Spleen (tissue), 7 donors: ENCODE measurements at regions not wholly inside any gene's neighbourhood (a gene's known extent, or its start where the extent isn't known, plus 50 kb on each side); places are given as distances from the start of the nearest gene placed in this dataset.
"Not testable (repeated sequence)": the region's sequence is repeated elsewhere in the genome, so short reads cannot be mapped to it uniquely, and the experiment has no call there.

ENCODE experiments used
- CTCF ChIP-seq, 11 experiments: fragments of 200-600 bp in 7 of 11; fragments of 450-650 bp in 4 of 11; sonication (generic) in 4 of 11; IDR thresholded peaks in 8 of 11; conservative IDR thresholded peaks in 3 of 11; 1 replicate in 7 of 11; 2 replicates in 4 of 11; pipeline versions ENCODE4 v1.4.0 to v1.8.0; 2016 to 2021; ENCODE audit warnings: antibody characterized with exemption in 11 of 11, inconsistent platforms in 4 of 11, mild to moderate bottlenecking in 1 of 11
- POLR2A ChIP-seq, 3 donors: fragments of 450-650 bp; IDR thresholded peaks; one replicate each; pipeline ENCODE4 v1.5.1; 2017; ENCODE audit warnings: antibody characterized with exemption in 3 of 3, mild to moderate bottlenecking in 1 of 3
- POLR2AphosphoS5 ChIP-seq, 3 donors: sonication (generic); formaldehyde crosslinking; IDR thresholded peaks; one replicate each; pipeline ENCODE4 v1.5.1; 2017; ENCODE audit warnings: antibody characterized with exemption in 3 of 3
- donor health status: DM: no; HTN: no; CAD: no; lungs with moderate emphysema.
- donor health status: DM: no; HTN: no; CAD: no.
- donor health status: DM: no; HTN: no; CAD: no.

GRCh38 chr14:51366460-51366859 is 126.4 kb downstream of the TMX1 start:
- TF ChIP-seq CTCF (IDR thresholded peaks at IDR 0.05 in 8 of 11, conservative IDR thresholded peaks at IDR 0.05 in 3 of 11); POLR2AphosphoS5 (IDR thresholded peaks at IDR 0.05); POLR2A (IDR thresholded peaks at IDR 0.05): not testable (repeated sequence)
